Lung (tissue), 11 donors: ENCODE measurements at regions not wholly inside any gene's neighbourhood (a gene's known extent, or its start where the extent isn't known, plus 50 kb on each side); places are given as distances from the start of the nearest gene placed in this dataset.

Source experiments
- ATAC-seq: fragments of 200-7000 bp; cut with Tn5 transposase; one replicate; pipeline ENCODE4 v1.9.1; 2020; ENCODE audit warnings: moderate number of reproducible peaks; ENCODE audit not compliant: insufficient read depth, low FRiP score
- DNase-seq, 3 donors: peaks; one replicate each; pipeline ENCODE4 v3.0.0-alpha.2; 2013 to 2017
- H3K27ac ChIP-seq, 2 donors: one replicate each; pipeline ENCODE4 v1.5.1; 2013; ENCODE audit warnings: mild to moderate bottlenecking in 2 of 2, moderate library complexity in 2 of 2, control low read depth in 1 of 2, inconsistent platforms in 1 of 2, low read depth in 1 of 2, low read length in 1 of 2
- H3K27me3 ChIP-seq, 3 donors: one replicate each; pipeline ENCODE4 v1.5.1; 2013; ENCODE audit warnings: low read length in 2 of 3; ENCODE audit not compliant: control insufficient read depth in 3 of 3, insufficient read depth in 3 of 3
- H3K36me3 ChIP-seq, 4 donors: one replicate each; pipeline ENCODE4 v1.5.1; 2013; ENCODE audit warnings: low read length in 4 of 4, mild to moderate bottlenecking in 1 of 4, moderate library complexity in 1 of 4; ENCODE audit not compliant: control insufficient read depth in 4 of 4, insufficient read depth in 4 of 4
- H3K4me1 ChIP-seq, 5 donors: one replicate each; pipeline ENCODE4 v1.5.1; 2013; ENCODE audit warnings: low read length in 5 of 5, mild to moderate bottlenecking in 2 of 5, moderate library complexity in 1 of 5; ENCODE audit not compliant: control insufficient read depth in 5 of 5, insufficient read depth in 5 of 5
- H3K4me3 ChIP-seq: one replicate; pipeline ENCODE4 v1.5.1; 2013; ENCODE audit warnings: mild to moderate bottlenecking, control low read depth, moderate library complexity
- H3K9ac ChIP-seq, 2 donors: one replicate each; pipeline ENCODE4 v1.5.1; 2013; ENCODE audit warnings: low read length in 2 of 2, control low read depth in 1 of 2; ENCODE audit not compliant: insufficient read depth in 1 of 2
- H3K9me3 ChIP-seq, 4 donors: one replicate each; pipeline ENCODE4 v1.5.1; 2013; ENCODE audit warnings: low read length in 3 of 4, mild to moderate bottlenecking in 1 of 4, moderate library complexity in 1 of 4; ENCODE audit not compliant: control insufficient read depth in 4 of 4, insufficient read depth in 3 of 4
- WGBS, 2 donors: extraction: QIAGEN DNeasy Blood & Tissue Kit; methylation state at CpG; one replicate each; pipeline ENCODE4 v1.1.7; 2013; 5-methylcytosine and 5-hydroxymethylcytosine counted together
- TF ChIP-seq, protein P1 (sequence below): IDR thresholded peaks from 2 replicates; pipeline ENCODE4 v1.5.1; 2012; ENCODE audit warnings: mild to moderate bottlenecking; ENCODE audit errors: control extremely low read depth, extremely low read depth
- donor health status: control.
- donor health status: control.
- donor health status: Bipolar disorder and iron deficiency.
- donor health status: healthy.
- donor health status: DM: yes; HTN: yes; CAD: no.

DNA sequence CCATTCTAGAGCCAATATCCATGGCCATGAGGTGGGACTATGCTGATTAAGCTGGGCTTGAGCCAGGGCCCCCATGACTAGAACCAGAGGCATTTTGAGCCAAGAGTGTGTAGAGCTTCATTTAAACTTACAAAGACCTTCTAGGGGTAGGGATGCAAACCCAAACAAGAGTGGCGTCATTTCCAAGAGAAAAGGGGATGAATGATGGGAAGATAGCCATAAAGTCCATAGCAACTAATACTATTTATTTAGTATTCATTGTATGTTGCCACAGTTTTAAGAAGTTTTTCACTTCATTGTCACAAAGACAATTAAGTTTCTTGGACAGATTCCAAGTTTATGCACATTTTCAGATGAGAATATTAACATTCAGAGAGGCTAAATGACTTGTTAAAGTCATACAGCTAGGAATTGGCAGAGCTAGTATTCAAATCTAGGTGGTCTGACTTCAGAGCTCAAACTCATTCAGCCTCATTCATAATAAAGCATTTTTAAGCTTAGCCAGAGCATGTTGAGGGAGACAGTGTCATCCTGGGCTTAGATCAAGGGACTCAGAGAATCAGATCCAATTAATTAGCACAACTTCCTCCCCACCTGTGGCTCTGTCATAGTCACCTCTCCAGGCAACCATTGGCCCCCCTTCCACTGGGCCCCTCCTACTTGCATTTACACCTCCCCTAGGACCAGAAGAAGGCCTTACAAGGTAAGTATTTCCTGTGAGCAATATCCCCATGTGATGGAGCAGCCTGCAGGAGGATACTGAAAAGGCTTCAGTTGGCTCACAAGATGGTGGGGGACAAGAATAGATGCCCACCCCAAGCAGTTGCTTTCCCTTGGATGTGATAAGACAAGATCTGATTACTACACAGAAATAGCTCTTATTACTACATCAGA lies 95.0 kb upstream of the PCSK1 start:
- H3K4me3 ChIP-seq = no peak overlapping the region
- ATAC-seq = no peak

DNA sequence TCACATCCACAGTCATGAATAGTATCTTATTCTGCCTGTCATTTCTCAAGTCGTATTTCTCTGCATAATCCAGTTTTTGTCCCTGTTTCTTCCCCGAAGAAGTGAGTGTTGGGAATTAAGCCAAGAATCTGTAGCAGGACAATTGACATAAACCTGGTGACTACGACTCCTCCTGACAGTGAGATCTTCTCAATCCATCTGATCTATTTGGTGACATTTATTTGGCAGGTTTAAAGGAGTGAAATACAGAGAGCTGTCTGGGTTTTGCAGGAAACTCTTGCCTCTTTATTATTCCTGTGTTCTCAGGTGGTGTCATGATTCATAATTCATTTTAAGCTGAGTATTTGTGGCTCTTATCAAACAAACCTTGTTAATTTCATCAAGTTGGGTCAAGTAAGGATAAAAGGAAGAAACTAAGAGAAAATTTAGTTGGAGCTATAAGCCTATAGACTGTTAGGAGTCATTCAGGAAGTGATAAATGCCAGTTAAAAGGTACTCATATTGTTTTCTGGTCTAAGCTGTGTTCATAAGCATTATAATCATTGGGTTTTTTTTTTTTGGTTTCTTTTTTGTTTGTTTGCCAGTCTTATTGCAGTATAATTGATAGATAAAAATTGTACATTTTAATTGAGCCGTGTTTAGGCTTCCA lies 95.9 kb upstream of the PCSK1 start:
- no peak overlapping the region for H3K27ac ChIP-seq
- no peak for DNase-seq
- H3K4me3 ChIP-seq = no peak overlapping the region
- TF ChIP-seq, protein P1, sequence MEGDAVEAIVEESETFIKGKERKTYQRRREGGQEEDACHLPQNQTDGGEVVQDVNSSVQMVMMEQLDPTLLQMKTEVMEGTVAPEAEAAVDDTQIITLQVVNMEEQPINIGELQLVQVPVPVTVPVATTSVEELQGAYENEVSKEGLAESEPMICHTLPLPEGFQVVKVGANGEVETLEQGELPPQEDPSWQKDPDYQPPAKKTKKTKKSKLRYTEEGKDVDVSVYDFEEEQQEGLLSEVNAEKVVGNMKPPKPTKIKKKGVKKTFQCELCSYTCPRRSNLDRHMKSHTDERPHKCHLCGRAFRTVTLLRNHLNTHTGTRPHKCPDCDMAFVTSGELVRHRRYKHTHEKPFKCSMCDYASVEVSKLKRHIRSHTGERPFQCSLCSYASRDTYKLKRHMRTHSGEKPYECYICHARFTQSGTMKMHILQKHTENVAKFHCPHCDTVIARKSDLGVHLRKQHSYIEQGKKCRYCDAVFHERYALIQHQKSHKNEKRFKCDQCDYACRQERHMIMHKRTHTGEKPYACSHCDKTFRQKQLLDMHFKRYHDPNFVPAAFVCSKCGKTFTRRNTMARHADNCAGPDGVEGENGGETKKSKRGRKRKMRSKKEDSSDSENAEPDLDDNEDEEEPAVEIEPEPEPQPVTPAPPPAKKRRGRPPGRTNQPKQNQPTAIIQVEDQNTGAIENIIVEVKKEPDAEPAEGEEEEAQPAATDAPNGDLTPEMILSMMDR = no peak
- no peak overlapping the region for H3K9ac ChIP-seq
- no peaks in the 10 kb centered on the region for H3K4me1 ChIP-seq
- H3K27me3 ChIP-seq = no peaks in the 10 kb centered on the region
- no peaks in the 10 kb centered on the region for H3K36me3 ChIP-seq
- H3K9me3 ChIP-seq = no peaks in the 10 kb centered on the region
- 52 to 83% methylated on average over 4 of the region's 4 CpGs for WGBS, 2 donors
- ATAC-seq = no peak

More for the DNA sequence above, 95.0 kb upstream of the PCSK1 start:
- H3K27me3 ChIP-seq = no peaks in the 10 kb centered on the region
- no peaks in the 10 kb centered on the region for H3K36me3 ChIP-seq
- H3K4me1 ChIP-seq = no peaks in the 10 kb centered on the region
- 73 to 87% methylated on average over 1 of the region's 1 CpG for WGBS, 2 donors
- H3K9me3 ChIP-seq = no peaks in the 10 kb centered on the region
- H3K9ac ChIP-seq = no peak overlapping the region
- TF ChIP-seq, protein P1 = no peak
- H3K27ac ChIP-seq = no peak overlapping the region
- no peak for DNase-seq

DNA sequence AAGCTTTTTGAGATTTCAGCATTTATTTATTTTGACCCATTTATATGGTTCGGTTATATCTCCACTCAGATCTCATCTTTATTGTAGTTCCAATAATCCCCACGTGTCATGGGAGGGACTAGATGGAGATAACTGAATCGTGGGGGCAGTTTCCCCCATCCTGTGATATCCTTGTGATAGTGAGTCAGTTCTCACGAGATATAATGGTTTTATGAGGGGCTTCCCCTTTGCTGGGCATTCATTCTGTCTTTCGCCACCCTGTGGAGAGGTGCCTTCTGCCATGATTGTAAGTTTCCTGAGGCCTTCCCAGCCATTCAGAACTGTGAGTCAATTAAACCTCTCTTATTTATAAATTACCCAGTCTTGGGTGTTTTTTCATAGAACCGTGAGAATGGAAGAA lies 96.5 kb upstream of the PCSK1 start:
- Histone ChIP-seq H3K9me3 (no peaks in the 10 kb centered on the region), H3K36me3 (no peaks in the 10 kb centered on the region), H3K9ac (no peak overlapping the region), H3K4me3 (no peak overlapping the region), H3K27ac (no peak overlapping the region), H3K4me1 (no peaks in the 10 kb centered on the region), H3K27me3 (no peaks in the 10 kb centered on the region)
- TF ChIP-seq, protein P1 = no peak
- no peak for DNase-seq
- 79 to 84% methylated on average over 6 of the region's 6 CpGs for WGBS, 2 donors
- no peak for ATAC-seq
